NCI-H2171 treated with DMSO at 0.1 percent for 48 hours (cell line): ENCODE measurements at regions not wholly inside any gene's neighbourhood (a gene's known extent, or its start where the extent isn't known, plus 50 kb on each side); places are given as distances from the start of the nearest gene placed in this dataset.
"Not testable (repeated sequence)": the region's sequence is repeated elsewhere in the genome, so short reads cannot be mapped to it uniquely, and the experiment has no call there.

Experiments
- DNase-seq: peaks from one replicate; lab custom pipeline; 2025; lab: John Stamatoyannopoulos, UW

DNA sequence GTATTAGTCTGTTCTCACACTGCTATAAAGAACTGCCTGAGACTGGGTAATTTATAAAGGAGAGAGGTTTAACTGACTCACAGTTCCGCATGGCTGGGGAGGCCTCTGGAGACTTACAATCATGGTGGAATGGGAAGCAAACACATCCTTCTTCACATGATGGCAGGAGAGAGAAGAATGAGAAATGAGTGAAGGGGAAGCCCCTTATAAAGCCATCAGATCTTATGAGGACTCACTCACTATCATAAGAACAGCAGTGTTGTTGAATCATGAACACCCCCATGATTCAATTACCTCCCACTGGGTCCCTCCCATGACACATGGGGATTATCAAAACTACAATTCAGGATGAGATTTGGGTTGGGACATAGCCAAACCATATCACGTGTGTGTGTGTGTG, 1764.4 kb upstream of the SEL1L start:
- not testable (repeated sequence) for DNase-seq

DNA sequence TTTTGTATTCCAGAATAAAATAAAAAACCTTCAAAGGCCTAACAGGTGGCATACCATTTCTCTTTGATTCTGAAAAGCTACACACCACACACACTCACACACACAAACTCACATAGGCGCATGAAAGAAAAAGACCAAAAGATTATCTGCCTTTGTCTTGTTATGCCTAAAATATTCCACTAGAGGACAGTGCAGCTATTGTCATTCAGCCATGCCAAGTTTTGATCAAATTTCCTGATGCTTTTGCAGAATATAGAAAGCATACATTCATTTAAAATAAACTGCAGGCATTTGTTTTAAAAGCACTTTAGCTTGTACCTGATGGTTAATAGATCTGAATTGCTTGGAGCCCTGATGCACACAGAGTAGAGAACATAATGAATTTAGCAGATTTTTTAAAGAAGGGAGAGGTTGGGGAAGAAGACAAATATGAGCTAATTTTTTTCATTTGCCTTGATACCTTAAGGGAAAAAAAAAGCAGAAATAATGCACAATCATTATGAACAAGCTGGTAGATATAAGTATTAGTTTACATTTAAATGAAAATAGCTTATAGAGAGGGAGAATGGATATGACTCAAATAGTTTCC, 1766.9 kb upstream of the SEL1L start:
- DNase-seq: peak; percentile 77

DNA sequence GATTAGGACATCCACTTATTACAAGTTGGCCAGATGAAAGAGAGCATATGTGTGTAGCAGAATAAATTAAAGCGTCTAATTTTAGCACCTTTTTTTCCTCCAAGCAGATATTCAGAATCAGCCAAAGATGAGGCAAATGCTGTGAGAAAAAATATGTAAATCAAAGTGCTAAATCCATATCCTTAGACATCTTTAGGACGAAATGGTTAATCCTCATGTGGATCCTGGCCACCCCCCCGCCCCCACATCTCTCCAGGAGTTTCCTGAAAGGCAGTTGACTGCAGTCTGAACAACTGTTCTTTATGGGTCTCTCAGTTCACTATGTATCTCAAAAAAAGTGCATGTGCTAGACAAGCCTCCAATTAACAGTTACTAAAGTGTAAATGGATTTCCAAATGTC, 1768.1 kb upstream of the SEL1L start:
- DNase-seq: no peak

DNA sequence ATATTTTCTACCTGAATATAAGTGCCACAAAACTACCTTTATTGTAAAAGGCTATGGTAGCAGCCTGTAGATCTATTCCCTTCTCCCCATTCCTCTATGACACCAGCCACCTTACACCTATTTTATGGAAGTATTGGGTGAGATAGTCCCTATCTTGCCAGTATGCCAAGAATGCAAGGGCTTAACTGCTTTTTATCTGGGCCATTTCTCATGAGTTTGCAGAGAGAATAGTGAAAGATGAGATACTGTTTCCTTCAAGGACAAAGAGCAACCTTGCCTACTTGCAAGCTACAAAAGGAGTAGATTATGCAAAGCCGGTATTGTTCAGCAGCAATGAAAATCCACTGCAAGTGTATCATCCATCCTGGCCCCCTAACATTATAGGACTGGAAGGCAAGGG, 1775.6 kb upstream of the SEL1L start:
- DNase-seq: no peak

DNA sequence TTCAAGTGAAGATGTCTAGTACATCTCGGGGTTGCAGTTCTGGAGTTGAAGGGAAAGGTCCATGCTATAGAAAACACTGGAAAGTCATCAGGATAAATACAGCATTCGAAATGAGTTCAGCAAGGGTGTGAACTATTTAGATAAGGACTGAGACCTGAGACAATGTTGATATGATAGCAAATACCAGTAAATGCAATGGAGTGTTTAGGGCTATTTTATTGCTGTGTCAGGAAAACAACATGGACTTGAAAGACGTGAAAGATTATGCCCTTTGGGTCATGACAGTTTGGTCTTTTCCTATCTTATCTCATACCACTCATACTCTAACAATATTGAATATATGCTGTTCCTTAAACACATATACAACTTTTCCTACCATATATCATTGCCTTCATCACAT, 1776.2 kb upstream of the SEL1L start:
- DNase-seq: no peak

DNA sequence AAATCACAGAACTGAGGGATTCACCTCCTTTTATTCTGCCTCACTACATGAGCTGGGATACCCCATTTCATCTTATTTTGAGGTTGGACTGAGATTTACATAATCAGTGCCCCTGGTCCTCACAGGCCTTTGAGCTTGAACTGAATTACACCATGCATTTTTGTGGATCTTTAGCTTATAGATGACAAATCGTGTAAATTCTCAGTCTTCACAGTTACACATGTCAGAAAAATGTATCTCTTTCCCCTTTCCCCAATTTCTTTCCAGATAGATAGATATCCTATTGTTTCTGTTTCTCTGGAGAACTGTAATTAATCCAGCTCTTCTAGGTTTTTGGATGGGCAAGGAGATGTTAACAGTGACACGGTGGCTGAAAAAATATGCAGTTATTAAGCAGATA, 1778.9 kb upstream of the SEL1L start:
- DNase-seq: no peak

DNA sequence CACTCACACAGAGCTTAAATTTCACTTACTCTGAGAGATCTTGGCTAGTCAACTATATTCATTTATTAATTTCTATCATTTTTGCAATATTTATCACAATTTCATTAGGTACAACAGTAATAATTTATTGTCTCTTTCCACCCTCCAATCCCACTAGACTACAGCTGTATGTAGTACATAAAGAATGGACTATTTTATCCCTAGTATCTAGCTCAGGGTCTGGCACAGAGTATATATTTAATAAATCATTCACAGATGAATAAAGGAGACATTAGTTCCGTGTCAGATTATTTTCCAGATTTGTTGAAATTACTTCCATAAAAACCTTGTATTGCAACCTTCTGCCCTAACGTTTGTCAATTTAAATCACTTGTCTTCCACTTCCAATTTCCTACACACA, 1781.1 kb upstream of the SEL1L start:
- DNase-seq: no peak

DNA sequence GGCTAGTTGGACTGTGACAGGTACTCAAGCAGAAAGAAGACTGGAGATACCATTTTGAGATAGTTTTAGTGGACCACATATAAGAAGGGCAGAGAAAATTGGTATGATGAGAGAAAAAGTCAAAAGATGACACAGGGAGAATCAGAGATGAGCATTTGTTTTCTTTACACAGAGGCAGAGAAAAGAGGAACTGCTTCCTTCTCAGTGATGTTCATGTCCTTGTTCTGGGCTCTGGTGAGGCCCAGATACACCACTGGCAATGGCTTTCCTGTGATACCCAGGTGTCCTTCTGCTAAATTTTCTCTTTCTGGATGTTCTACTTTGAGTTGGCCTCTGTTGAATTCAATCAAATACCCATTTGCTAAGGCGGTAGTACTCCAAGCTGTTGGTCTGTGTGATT, 1782.7 kb upstream of the SEL1L start:
- no peak for DNase-seq

DNA sequence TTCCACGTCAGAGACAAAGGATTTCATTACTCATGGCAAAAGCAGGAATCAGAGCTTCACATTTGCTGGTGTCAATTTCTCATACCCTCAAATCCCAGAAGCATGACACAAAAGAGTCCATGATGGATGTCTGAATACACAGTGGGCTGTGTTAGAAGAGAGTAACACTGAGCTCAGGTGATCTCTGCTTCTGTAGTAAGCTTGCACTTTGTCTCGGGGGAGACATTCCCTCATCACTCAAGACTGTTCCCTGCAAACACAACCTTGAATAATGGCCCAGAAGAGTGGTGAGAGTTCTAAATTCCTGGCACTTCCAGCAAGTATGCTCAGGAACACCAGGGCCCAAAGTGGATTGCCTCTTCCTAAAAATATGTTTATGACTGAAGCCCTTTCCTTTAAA, 1787.2 kb upstream of the SEL1L start:
- no peak for DNase-seq

DNA sequence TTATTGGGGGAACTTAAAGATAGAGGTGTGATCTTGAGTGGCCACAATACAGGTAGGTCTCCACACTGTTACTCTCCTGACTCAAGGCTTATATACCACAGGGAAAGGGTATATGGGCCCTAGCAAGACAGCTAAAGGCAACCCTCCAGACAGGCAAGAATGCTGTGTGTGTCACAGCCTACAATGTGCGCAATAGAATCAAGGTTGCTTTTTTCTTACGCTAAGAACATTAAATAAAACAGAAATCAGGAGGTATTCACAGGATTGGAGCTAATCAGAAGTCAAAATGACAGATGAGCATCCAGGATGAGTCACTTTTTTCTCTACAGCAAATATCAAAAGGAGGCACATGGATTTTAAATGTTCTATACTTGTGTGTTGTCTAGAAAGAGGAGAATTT, 1797.9 kb upstream of the SEL1L start:
- no peak for DNase-seq

DNA sequence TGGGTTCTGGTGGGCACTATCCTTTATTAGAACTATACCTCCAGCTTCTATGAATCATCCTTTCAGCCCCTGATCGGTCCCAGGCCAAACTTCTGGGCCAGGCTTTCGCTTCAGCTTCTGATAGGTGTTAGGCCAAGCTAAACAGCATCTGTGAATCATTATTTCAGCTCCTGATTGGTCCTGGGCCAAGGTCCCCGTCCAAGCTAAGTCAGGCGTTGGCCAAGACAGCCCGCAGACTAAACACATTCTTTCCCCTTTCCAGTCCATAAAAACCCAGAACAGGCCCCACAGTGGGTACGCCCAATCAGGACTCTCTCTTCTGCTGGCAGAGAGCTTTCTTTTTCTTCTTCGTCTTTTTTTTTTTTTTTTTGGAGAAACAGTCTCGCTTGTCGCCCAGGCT, 1808.9 kb upstream of the SEL1L start:
- no peak for DNase-seq

DNA sequence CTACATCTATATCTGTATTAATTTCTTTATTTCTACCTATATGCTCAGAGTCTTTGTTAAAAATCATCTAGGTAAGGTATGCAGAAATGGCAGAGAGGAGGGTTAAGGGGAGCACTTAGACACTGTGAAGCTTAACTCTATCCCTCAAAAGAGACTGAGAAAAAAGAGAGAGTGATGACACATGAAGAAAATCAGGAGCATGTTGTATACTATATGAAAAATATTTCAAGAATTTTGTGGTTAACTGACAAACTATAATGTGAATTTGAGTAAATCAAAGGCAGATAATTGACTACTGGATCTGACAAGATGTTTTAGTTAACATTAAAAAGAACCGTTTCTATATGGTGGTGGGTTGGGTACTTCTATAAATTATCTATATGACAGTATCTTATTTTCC, 1814.2 kb upstream of the SEL1L start:
- no peak for DNase-seq

DNA sequence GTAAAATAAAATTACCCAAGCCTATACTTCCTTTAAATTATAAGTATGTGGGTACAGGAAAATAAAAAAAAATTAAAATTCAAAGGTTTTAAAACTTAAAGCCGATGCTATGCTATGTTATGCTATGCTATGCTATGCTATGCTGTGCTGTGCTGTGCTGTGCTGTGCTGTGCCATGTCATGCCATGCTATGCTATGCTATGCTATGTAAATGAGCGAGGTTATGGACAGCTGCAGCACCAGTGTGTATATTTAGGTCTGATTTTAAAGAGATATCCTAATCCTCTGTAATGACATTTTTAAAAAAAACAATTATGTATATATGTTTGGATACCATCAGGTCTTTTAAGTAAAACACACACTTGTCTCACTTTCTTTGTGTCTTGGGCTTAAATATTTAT, 1822.0 kb upstream of the SEL1L start:
- no peak for DNase-seq

DNA sequence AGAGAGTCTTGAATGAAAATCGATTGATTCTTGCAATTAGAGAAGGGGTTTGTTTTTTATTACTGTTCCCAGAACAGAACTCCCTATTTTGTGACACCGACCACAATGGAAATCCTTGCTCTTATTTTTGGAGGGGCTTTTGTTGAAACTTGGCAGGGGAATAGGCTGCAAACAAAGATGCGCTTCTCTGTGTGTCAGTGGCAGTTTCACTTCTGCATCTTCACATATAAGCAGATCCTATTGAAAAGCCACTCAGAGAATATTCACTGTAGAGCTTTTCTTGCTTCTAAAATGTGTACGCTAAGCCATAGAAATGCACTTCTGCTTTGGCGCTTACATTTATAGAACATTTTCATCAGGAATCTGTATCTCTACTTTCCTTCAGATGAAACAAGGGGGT, 1822.4 kb upstream of the SEL1L start:
- no peak for DNase-seq

DNA sequence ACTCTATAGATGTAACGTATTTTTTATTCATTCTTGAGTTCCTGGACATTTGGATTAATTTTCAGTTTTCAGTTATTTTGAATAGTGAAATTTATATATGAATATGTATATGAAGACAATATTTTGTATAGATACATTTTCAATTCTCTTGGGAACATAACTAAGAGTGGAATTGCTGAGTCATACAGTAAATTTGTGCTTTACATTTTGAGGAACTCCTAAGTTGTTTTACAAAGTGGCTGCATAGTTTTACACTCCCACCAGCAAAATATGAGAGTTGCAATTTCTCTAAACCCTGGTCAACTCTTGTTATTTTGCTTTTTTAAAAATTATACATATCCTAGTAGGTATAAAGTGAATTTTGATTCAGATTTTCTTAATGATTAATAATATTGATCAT, 1838.6 kb upstream of the SEL1L start:
- DNase-seq: no peak

DNA sequence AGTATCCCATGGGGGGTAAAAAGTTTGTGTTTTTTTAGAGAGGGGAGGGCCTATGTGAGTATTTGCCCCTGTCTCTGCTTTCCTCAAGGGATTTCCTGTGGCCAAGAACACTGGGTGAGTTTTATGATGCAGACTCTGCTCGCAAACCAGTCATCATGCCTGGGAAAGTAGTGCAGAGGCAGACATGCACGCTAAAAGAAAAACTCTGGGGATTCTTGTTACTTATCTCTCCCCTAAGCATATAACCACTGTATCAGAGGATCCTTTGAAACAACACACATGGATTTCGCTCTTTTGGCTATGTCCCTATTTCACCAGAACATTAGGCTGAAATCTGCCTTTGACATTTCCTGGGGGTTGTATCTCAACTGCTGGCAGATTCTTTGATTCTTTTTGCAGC, 1845.8 kb upstream of the SEL1L start:
- DNase-seq: no peak

DNA sequence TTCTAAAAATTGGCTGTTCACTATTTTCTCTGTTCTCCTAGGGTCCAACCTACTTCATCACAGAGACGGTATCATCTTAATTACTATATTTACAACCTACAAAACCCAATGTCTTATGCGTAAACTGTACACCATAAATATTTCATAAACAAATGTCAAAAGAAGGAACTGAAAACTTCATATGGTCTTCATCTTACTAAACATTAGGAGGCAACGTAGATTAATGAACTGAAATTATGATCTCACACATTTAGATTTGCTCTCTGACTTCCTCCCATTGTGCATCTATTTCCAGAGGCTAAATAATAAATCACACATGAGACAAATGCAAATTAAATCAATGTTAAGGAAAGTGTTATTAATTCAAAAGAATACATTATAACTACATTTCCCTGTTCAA, 1850.6 kb upstream of the SEL1L start:
- no peak for DNase-seq

DNA sequence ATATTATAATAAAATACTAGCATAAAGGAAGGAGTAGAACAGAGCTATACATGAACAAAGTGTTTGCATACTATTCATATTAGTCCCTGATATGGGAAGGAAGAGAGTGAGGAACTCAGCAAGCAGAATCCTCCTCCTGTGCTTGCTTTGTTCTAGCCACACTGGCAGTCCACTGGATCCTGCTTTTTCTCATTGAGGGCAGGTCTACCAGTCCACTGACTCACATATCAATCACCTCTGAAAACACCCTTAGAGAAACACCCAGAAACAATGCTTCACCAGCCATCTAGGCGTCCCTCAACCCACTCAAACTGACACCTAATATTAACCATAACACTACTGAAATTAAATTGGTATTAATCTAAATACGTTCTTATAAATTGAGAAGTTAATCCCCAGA, 1861.7 kb upstream of the SEL1L start:
- no peak for DNase-seq

DNA sequence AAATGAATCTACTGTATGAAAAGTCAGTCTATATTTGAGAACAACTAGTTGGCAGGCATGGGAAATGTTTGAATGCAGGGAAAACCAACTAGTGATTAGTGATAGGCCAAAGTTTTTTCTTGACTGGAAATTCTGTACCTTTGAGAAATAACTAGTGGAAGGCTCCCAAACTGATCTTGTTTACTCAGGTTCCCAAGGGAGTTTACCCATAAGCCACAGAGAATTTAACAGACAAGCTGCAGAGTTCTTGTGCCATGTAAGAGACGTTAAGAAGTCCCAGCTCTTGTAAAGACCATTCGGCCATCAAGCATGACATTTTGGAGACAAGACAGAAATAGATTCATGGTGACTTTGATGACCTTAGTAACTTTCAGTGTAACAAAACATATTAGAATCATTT, 1882.8 kb upstream of the SEL1L start:
- DNase-seq: peak; percentile 77

DNA sequence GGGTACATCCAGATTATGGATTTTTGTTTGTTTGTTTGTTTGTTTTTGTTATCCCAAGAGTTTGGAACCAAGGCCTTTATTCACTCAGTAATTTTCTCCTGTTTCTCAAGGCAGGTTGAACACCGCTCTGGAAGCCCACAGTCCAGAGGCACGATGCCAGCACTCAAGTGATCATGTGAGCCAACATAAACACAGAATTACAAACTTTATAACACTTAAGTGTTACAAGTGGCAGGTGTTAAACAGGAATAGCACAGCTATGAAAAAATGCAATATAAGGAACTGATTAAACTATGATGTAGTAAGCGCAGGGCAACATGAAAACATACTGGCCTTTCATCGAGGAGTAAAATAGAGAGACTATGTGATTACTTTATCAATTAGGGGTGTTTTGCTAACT, 1885.8 kb upstream of the SEL1L start:
- DNase-seq: no peak

DNA sequence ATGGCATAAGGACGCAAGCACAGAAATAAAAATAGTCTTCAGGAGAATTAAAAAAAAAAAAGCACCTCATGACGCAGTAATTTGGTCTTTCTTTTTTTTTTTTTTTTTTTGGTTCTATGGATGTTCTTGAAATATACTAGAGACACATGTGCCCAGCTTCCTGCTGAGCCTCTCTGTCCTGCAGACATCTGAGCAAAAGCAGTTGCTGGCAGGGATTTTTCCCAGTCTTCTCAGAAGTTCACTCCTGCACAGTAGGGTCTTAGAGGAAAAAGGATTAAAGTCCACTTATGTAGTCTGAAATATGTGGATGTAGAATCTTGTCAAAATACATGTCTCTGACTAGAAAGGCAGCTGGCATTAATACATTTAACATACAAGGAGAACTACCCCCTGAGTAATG, 1888.1 kb upstream of the SEL1L start:
- DNase-seq: no peak

DNA sequence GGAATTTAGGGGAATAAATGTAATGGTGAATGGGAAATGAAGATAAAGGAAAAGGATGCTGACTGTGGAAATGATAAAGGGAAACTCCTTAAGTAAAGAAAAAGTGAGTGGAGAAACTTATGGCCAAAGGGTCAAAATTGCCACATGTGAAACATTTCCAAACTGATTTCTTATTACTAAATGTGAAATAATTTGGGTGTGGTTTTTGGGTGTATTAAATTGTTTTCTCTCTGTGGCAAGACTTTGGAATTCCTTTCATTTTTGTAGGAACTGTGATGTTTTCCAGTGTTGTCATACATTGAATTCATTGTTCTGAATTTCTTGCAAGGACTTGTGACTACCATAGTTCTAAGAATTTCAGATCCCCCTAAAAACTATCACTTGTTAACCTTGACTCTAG, 1891.5 kb upstream of the SEL1L start:
- DNase-seq: no peak

DNA sequence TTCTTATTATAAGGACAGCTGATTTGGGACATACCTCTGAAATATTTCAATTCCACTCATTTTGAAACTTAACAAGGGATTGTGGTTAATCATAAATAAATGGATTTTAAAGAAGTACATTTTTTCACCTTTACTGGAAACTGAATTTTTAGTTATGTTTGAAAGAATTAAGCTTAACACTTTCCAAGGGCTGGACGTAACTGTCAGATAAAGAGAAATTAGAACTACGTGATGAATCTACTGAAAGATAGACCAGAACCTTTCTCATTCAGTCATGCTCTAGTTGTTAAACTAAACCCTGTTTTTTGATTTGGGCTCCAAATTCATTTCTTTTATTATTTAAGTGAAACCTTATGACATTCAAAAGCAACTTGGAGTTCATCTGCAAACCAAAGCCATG, 1892.1 kb upstream of the SEL1L start:
- DNase-seq: no peak

DNA sequence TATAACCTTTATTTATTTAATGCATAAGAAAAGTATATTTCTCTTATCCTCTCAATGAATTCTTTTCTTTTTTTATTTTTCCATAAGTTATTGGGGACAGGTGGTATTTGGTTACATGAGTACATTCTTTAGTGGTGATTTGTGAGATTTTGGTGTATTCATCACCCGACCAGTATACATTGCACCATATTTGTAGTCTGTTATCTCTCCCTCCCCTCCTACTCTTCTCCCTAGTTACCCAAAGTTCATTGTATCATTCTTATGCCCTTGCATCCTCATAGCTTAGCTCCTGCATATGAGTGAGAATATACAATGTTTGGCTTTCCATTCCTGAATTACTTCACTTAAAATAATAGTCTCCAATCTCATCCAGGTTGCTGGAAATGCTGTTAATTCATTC, 1900.0 kb upstream of the SEL1L start:
- no peak for DNase-seq

DNA sequence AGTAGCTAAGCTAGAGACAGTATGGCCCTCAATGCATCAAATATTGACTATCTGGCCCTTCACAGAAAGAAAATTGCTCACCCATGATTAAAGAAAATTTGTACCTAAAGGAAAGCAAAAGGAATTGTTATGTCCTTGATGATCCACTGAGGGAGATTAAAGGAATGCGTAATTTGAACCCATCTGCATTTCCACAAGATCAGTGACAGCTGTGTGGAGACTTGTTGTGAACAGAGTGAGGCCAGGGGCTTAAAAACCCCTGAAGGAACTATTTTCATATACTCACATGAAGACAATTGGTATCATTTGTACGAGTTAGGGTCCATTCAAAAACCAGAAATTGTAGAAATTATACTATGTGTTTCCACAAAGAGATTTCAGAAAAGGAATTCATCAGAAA, 1908.1 kb upstream of the SEL1L start:
- DNase-seq: no peak
